ENCODE measurements at regions not wholly inside any gene's neighbourhood (a gene's known extent, or its start where the extent isn't known, plus 50 kb on each side); places are given as distances from the start of the nearest gene placed in this dataset.

DNA sequence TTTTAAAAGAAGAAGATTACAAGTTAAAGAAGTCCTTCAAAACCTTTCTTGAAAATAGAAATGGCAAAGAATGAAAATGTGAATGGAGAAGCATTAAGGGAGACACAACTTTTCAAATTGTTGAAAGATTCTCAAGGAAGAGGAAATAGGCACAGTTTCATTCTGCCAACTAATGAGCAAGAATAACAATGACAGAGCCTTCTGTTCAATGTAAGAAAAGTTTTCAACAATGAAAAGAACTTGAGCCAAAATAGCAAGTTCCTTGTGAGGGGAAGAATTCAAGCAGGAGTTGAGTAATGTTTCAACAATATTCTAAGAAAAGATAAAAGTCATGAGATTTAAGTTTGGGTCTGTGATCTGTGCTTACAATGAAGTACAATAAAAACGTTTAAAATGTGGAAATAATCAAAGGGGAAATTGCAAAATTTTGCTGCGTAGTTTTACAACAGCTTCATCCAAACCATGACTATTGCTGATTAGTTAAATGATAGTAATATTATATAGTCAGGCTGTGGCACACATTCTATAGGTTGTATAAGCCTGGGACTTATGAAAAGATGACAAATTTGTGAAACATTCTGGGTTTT, 122.6 kb downstream of the METTL4 start:
- H3K4me1 Mint-ChIP-seq: peaks cover 0 to 6% (median under 1%) of the 10 kb centered on the region in 4 donors
- DNase-seq (no peak), ATAC-seq (no peak)
- no peaks in the 10 kb centered on the region for H3K36me3 Mint-ChIP-seq
- POLR2A ChIA-PET: no interaction called here
- H3K4me3 Mint-ChIP-seq: no peak overlapping the region
- no peaks in the 10 kb centered on the region for H3K9me3 Mint-ChIP-seq
- H3K27ac Mint-ChIP-seq: no peak overlapping the region
- H3K27me3 Mint-ChIP-seq: peaks cover 0 to 6% (median 1%) of the 10 kb centered on the region in 5 donors

DNA sequence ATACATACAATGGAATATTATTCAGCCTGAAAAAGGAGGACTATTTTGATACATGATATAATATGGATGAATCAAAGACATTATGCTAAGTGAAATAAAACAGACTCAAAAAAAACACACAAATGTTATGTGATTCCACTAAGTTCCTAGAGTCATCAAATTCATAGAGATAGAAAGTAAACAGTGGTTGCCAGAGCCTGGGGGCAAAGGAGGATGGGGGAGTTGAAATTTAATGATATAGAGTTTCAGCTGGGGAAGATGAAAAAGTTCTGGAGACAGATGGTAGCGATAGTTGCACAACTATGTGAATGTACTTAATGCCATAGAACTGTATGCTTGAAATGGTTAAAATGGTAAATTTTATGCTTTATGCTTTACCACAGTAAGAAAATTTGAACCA, 119.7 kb downstream of the METTL4 start:
- H3K27ac Mint-ChIP-seq: no peak overlapping the region
- no peak for DNase-seq
- H3K27me3 Mint-ChIP-seq: peaks cover 0 to 4% (median 1%) of the 10 kb centered on the region in 5 donors
- ATAC-seq: no peak
- H3K9me3 Mint-ChIP-seq: peaks cover 2 to 17% (median 7%) of the 10 kb centered on the region in 9 donors
- no peak overlapping the region for H3K4me3 Mint-ChIP-seq
- H3K4me1 Mint-ChIP-seq: no peaks in the 10 kb centered on the region
- H3K36me3 Mint-ChIP-seq: peaks cover 0 to 13% (median 0%) of the 10 kb centered on the region in 3 donors
- POLR2A ChIA-PET: no interaction called here

DNA sequence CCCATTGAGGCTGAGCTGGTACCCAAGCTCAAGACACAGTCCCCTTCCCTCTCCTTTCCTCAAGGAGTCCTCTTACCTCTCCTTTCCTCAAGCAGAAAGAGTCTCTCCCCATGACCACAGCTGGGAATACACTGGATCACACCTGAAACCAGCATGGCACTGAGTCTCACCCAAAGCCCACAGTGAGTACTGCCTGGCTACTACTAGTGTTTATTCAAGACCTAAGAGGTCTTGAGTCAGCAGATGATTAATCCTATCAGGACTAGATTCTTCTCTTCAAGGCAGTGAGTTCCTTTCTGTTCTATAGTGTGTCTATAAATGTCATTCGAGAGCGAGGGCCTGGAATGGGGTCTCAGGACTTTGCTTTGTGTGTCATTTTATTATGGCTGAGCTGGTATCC, 111.4 kb downstream of the METTL4 start:
- H3K36me3 Mint-ChIP-seq: peaks cover 0 to 19% (median 0%) of the 10 kb centered on the region in 3 donors
- H3K4me1 Mint-ChIP-seq: no peaks in the 10 kb centered on the region
- ATAC-seq (no peak), DNase-seq (no peak)
- no peak overlapping the region for H3K27ac Mint-ChIP-seq
- POLR2A ChIA-PET: no interaction called here
- peaks cover 4 to 36% (median 13%) of the 10 kb centered on the region in 5 donors for H3K27me3 Mint-ChIP-seq
- H3K9me3 Mint-ChIP-seq: peaks cover 3 to 21% (median 9%) of the 10 kb centered on the region in 9 donors
- no peak overlapping the region for H3K4me3 Mint-ChIP-seq

DNA sequence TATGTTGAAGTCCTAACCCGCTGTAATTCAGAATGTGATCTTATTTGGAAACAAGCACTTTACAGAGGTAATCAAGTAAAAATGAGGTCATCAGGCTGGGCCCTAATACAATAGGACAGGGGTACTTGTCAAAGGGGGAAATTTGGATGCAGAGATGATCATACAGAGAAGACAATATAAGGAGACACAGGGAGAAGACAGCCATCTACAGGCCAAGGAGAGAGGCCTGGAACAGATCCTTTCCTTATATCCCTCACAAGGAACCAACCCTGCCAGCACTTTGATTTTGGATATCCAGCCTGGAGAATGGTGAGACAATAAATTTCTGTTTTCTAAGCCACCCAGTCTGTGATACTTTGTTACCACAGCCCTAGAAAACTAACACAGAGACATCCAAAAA, 104.3 kb downstream of the METTL4 start:
- DNase-seq: no peak

DNA sequence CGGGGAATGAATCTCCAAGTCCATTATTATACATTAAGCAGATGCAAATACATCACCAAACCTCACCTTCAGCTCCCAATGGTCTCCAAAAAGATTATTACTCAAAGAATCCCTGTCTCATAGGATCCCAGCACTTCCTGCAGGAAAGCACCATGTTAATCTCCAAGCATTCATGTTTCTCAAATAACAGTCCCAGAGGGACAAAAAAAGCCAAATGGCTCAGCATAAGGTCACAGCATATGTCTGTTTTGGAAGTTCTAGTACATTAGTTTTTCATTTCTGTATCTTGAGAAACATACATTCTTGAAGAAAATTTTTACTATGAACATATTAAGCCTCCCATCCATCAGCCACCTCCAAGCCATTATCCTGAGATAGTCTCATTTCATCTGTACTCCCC, 103.3 kb downstream of the METTL4 start:
- DNase-seq (no peak), ATAC-seq (no peak)
- no peak overlapping the region for H3K27ac Mint-ChIP-seq
- no peaks in the 10 kb centered on the region for H3K4me1 Mint-ChIP-seq
- peaks cover 5 to 21% (median 10%) of the 10 kb centered on the region in 5 donors for H3K27me3 Mint-ChIP-seq
- no peak overlapping the region for H3K4me3 Mint-ChIP-seq
- no peaks in the 10 kb centered on the region for H3K9me3 Mint-ChIP-seq
- POLR2A ChIA-PET: no interaction called here
- H3K36me3 Mint-ChIP-seq: no peaks in the 10 kb centered on the region

More for the DNA sequence above, 104.3 kb downstream of the METTL4 start:
- no peak for ATAC-seq
- POLR2A ChIA-PET: no interaction called here
- no peaks in the 10 kb centered on the region for H3K36me3 Mint-ChIP-seq
- peaks cover 3 to 16% (median 9%) of the 10 kb centered on the region in 5 donors for H3K27me3 Mint-ChIP-seq
- no peak overlapping the region for H3K4me3 Mint-ChIP-seq
- H3K4me1 Mint-ChIP-seq: no peaks in the 10 kb centered on the region
- no peak overlapping the region for H3K27ac Mint-ChIP-seq
- H3K9me3 Mint-ChIP-seq: no peaks in the 10 kb centered on the region

DNA sequence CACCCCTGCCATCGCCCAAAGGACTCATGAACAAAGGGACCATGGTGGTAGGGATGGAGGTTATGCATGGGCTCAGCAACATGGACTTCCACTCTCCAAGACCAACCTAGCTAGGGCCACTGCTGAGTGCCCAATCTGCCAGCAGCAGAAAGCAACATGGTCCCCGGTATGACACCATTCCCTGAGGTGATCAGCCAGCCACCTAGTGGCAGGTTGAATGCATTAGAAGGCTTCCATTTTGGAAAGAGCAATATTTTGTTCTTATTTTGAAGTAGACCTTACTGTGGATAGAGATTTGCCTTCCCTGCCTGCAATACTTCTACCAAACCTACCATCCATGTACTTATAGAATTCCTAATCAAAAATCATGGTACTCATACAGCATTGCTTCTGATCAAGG, 99.8 kb downstream of the METTL4 start:
- no peaks in the 10 kb centered on the region for H3K9me3 Mint-ChIP-seq
- H3K4me1 Mint-ChIP-seq: no peaks in the 10 kb centered on the region
- H3K27ac Mint-ChIP-seq: no peak overlapping the region
- POLR2A ChIA-PET: no interaction called here
- no peak overlapping the region for H3K4me3 Mint-ChIP-seq
- no peak for ATAC-seq
- peaks cover 3 to 23% (median 5%) of the 10 kb centered on the region in 5 donors for H3K27me3 Mint-ChIP-seq
- no peaks in the 10 kb centered on the region for H3K36me3 Mint-ChIP-seq
- DNase-seq: no peak

DNA sequence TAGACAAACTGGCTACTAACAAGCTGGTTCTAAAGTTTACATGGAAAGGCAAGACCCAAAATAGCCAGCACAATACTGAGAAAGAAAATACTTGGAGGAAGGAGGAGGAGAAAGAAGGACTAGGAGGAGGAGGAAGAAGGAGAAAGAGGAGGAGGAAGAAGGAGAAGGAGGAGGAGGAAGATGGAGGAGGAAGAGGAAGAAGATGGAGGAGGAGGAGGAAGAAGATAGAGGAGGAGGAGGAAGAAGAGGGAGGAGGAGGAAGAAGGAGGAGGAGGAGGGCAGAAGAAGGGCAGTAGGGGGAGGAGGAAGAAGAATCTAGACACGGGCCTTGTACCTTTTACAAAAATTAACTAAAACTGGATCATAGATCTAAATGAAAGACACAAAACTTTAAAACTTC, 92.6 kb downstream of the METTL4 start:
- H3K27ac Mint-ChIP-seq: no peak overlapping the region
- no peak for DNase-seq
- no peak overlapping the region for H3K4me3 Mint-ChIP-seq
- H3K9me3 Mint-ChIP-seq: no peaks in the 10 kb centered on the region
- H3K4me1 Mint-ChIP-seq: no peaks in the 10 kb centered on the region
- peaks cover 0 to 4% (median 0%) of the 10 kb centered on the region in 3 donors for H3K36me3 Mint-ChIP-seq
- H3K27me3 Mint-ChIP-seq: peaks cover 17 to 46% (median 25%) of the 10 kb centered on the region in 5 donors
- ATAC-seq: no peak
- POLR2A ChIA-PET: no interaction called here

DNA sequence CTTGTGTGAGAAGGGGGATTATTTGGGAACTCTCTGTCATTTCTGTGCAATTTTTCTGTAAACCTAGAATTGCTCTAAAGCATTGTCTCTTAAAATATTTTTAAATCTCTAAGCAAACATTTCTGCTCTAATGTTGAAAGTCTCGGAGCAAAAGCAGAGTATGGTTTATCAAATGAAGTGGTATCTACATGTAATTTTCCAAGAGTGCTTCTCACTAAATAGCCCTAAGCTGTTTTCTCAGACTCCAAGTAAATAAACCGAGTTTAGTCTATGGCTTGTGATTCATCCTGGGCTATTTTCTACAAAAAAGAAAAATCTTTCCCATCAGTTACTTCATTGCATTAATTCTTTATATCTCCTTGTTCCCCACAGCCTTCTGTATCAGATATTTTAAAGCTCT, 90.8 kb downstream of the METTL4 start:
- H3K4me1 Mint-ChIP-seq: no peaks in the 10 kb centered on the region
- no peaks in the 10 kb centered on the region for H3K9me3 Mint-ChIP-seq
- ATAC-seq: no peak
- H3K4me3 Mint-ChIP-seq: no peak overlapping the region
- POLR2A ChIA-PET: no interaction called here
- DNase-seq: no peak
- H3K27ac Mint-ChIP-seq: no peak overlapping the region
- peaks cover 18 to 40% (median 29%) of the 10 kb centered on the region in 5 donors for H3K27me3 Mint-ChIP-seq
- peaks cover 0 to 4% (median 0%) of the 10 kb centered on the region in 3 donors for H3K36me3 Mint-ChIP-seq

DNA sequence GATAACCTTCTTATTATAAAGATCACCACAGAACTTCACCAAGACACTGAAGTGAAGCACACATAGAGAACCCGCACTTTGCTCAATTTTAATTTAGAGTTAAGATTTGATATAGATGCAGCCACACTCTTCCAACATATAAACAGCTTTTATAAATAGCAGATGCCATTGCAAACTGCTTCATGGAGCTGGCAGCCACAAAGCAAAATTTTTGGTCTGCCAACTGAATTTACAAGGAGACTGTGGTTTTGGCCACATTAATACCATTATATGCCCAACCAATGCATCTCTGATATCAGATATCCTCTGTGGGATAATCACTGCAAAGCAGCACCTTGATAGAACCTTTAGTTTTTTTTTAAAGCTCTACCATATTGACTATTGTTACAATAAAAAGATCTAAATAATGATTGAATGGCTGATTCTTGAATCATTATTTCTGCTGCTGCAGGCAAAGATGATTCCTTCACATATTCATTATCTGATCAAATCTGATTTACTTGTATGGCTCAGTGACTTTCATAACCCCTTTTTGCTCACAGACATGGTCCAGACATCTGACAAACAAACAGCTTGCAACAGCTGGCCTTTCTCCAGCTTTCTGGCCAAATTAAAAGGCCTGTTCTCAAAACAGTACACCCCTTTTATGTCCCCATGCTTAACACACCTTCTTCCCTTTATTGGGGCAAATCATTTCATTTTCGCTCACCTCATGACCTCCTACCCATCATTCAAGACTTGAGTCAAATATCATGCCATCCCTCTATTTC, 88.4 kb downstream of the METTL4 start:
- no peak overlapping the region for H3K27ac Mint-ChIP-seq
- peaks cover 0 to 6% (median 0%) of the 10 kb centered on the region in 4 donors for H3K4me1 Mint-ChIP-seq
- no peaks in the 10 kb centered on the region for H3K9me3 Mint-ChIP-seq

DNA sequence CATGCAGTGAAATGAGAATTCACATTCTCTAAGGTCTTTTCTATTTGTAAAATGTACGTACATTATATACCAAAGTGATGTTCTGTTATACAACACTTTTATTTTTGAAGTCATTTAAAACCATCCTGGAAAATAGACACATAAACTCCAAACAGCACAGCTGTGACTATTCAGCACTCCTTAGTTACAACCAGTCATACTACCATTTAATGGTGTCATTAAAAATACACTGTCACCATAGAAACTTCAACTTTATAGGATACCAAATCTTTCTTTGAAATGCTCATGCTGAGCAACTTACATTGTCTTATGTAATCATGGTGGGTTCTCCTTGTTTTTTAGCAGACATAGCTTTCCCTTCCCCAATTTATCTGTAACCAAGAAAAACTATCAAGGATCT, 85.3 kb downstream of the METTL4 start:
- H3K4me3 Mint-ChIP-seq: no peak overlapping the region
- H3K4me1 Mint-ChIP-seq: peaks cover 0 to 6% (median 0%) of the 10 kb centered on the region in 4 donors
- peaks cover 20 to 51% (median 36%) of the 10 kb centered on the region in 5 donors for H3K27me3 Mint-ChIP-seq
- DNase-seq: no peak
- H3K36me3 Mint-ChIP-seq: no peaks in the 10 kb centered on the region
- H3K9me3 Mint-ChIP-seq: no peaks in the 10 kb centered on the region
- H3K27ac Mint-ChIP-seq: no peak overlapping the region
- POLR2A ChIA-PET: no interaction called here
- no peak for ATAC-seq

More for the DNA sequence above, 88.4 kb downstream of the METTL4 start:
- POLR2A ChIA-PET: no interaction called here
- Mint-ChIP-seq H3K27me3 (peaks cover 23 to 55% (median 44%) of the 10 kb centered on the region in 5 donors), H3K4me3 (no peak overlapping the region), H3K36me3 (peaks cover 0 to 4% (median 0%) of the 10 kb centered on the region in 3 donors)
- ATAC-seq: no peak
- no peak for DNase-seq

DNA sequence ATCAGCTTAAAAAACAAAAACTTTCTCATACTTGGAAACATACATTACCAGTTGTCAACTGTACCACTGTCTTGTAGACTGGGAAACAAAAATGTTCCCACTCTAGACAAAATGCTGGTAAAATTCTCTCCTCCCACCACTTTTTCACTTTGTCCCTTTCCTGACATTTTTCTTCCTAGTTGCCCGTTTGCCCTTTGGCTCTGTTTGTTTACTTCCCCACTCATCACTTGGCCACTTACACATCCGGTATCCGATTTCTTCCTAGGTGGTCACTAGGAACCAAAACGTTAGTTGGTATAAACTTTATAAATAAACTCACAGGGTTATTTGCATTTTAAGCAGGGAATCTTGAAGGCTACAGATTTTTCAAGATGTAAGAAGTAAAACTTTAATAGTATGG, 84.9 kb downstream of the METTL4 start:
- Mint-ChIP-seq H3K27ac (peak overlapping the region in 1 of 10 donors; percentile 57), H3K4me1 (peaks cover 0 to 6% (median 0%) of the 10 kb centered on the region in 4 donors), H3K4me3 (no peak overlapping the region), H3K36me3 (no peaks in the 10 kb centered on the region), H3K27me3 (peaks cover 20 to 47% (median 35%) of the 10 kb centered on the region in 5 donors), H3K9me3 (no peaks in the 10 kb centered on the region)
- POLR2A ChIA-PET: no interaction called here
- DNase-seq: no peak
- no peak for ATAC-seq
